Retinal pigment epithelial cell (primary cell): ENCODE measurements at regions not wholly inside any gene's neighbourhood (a gene's known extent, or its start where the extent isn't known, plus 50 kb on each side); places are given as distances from the start of the nearest gene placed in this dataset.

Experiments used
- DNase-seq: peaks from one replicate; pipeline ENCODE4 v3.0.0-alpha.2; 2010; ENCODE audit warnings: low read depth
- H3K4me3 ChIP-seq: 2 replicates; pipeline ENCODE4 v1.5.1; 2011; ENCODE audit warnings: mild to moderate bottlenecking, low read length, control low read depth, moderate library complexity
- TF ChIP-seq, protein P1 (sequence below): conservative IDR thresholded peaks from 2 replicates; pipeline ENCODE4 v1.5.1; 2011; ENCODE audit warnings: low read depth, low read length, control low read depth, inconsistent platforms

DNA sequence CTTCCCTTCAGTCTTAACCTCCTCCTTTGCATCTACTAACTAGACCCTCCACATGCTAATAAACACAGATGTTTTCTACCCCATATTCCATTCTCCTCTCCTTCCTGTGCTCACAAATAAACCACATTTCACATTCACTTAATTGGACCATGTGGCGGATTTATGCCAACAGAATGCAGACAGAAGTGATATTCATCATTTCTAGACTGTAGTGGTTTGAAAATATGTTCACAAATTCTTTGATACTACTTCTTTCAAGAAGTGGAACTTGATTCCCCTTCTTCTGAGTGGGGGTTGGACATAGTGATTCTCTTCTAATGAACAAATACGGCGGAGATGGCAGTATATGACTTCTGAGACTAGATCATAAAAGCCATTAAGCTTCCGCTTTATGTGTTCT, 73.5 kb upstream of the SPTBN1 start:
- no peak overlapping the region for H3K4me3 ChIP-seq
- TF ChIP-seq, protein P1, sequence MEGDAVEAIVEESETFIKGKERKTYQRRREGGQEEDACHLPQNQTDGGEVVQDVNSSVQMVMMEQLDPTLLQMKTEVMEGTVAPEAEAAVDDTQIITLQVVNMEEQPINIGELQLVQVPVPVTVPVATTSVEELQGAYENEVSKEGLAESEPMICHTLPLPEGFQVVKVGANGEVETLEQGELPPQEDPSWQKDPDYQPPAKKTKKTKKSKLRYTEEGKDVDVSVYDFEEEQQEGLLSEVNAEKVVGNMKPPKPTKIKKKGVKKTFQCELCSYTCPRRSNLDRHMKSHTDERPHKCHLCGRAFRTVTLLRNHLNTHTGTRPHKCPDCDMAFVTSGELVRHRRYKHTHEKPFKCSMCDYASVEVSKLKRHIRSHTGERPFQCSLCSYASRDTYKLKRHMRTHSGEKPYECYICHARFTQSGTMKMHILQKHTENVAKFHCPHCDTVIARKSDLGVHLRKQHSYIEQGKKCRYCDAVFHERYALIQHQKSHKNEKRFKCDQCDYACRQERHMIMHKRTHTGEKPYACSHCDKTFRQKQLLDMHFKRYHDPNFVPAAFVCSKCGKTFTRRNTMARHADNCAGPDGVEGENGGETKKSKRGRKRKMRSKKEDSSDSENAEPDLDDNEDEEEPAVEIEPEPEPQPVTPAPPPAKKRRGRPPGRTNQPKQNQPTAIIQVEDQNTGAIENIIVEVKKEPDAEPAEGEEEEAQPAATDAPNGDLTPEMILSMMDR, result no peak
- DNase-seq, result no peak

- TF ChIP-seq, protein P1, result no peak
- DNase-seq, result no peak
Measured at GRCh38 chr2:54384301-54385203, 71.6 kb upstream of the SPTBN1 start.

DNA sequence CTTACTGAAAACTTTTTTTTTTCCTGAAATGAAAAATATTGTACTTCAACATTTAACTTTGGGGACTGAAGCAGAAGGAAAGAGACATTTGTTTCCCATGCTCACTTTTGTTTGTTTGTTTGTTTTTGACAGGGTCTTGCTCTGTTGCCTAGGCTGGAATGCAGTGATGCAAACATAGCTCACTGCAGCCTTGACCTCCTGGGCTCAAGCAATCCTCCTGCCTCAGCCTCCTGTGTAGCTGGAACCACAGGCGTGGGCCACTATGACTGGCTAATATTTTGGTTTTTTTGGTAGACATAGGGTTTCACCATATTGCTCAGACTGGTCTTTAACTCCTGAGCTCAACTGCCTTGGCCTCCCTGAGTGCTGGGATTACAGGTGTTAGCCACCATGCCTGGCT, 70.9 kb upstream of the SPTBN1 start:
- TF ChIP-seq, protein P1, result no peak

More at GRCh38 chr2:54384301-54385203, 71.6 kb upstream of the SPTBN1 start:
- no peak overlapping the region for H3K4me3 ChIP-seq

DNA sequence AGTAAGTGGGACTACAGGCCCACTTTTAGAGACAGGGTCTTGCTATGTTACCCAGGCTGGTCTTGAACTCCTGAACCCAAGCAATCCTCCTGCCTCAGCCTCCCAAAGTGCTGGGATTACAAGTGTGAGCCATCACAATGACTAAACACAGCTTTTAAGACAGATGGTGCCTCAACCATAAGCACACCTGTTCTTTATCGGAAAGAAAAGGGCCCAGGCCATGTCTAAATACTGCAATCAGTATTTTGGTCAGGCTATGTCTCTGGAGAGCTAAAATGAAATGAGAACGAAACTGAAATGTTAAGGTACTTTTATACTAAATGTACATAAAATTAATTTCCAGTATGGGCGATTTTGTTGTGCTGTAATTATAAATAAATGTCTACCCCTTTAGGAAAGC, 69.5 kb upstream of the SPTBN1 start:
- no peak overlapping the region for H3K4me3 ChIP-seq
- TF ChIP-seq, protein P1, result no peak
- DNase-seq, result no peak

More for the DNA sequence above, 70.9 kb upstream of the SPTBN1 start:
- no peak overlapping the region for H3K4me3 ChIP-seq
- no peak for DNase-seq

DNA sequence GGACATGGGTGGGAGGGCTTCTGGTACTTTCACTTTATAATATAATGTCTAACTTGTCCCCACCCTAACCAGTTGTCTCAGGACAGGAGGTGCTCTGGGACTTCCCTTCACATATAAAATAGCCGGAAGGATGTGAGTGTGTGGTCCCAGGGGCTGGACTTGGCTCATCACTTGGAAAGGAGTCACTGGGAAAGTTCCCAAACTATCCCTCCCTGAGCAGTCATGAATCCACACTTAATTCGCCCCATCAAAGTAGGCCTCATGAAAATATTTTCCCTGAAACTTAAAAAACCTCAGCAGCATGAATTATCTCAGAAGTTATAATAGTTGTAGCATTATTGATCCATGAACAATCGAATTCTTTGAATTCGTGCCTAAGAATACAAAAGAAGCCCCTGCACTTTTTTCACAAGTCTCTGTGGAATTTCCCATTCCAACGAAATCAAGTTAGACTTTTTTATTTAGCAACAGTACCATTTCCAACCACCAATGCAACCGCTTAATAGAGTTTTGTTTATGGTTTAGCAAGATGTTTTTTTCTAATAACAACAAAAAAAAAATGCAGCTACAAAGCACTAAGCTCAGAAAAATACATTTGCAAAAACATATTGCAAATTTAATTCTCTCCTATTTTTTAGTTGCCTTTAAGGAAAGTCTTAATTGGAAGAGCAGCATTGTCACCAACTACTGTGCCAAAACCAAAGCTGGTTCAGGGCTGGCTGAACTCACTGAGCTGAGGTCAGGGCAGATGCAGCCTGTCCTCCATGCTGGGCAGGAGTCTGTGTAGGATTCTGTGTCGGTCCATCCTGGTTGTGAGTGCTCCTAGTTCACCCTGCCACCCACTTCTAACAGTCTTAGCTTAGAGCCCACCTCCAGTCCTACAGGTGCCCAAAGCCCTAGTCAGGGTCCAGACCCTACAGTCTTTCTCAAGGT, 68.8 kb upstream of the SPTBN1 start:
- no peak for DNase-seq
- no peak overlapping the region for H3K4me3 ChIP-seq
- TF ChIP-seq, protein P1, result no peak

- TF ChIP-seq, protein P1, result no peak
- DNase-seq, result no peak
- no peak overlapping the region for H3K4me3 ChIP-seq
Measured at GRCh38 chr2:54388076-54388475, 68.1 kb upstream of the SPTBN1 start.
